Endodermal cell (in vitro differentiated cells): ENCODE measurements at regions not wholly inside any gene's neighbourhood (a gene's known extent, or its start where the extent isn't known, plus 50 kb on each side); places are given as distances from the start of the nearest gene placed in this dataset.

Experiments
- DNase-seq: peaks from one replicate; pipeline ENCODE4 v3.0.0-alpha.2; 2017
- H3K27ac ChIP-seq: 2 replicates; pipeline ENCODE4 v1.5.1; 2013; ENCODE audit warnings: mild to moderate bottlenecking, low read depth, low read length, moderate library complexity
- H3K27me3 ChIP-seq: 2 replicates; pipeline ENCODE4 v1.6.1; 2013; ENCODE audit warnings: mild to moderate bottlenecking, low read length, moderate library complexity; ENCODE audit not compliant: insufficient read depth, control insufficient read depth, poor library complexity, severe bottlenecking
- H3K36me3 ChIP-seq: 2 replicates; pipeline ENCODE4 v1.7.0; 2013; ENCODE audit warnings: mild to moderate bottlenecking, low read length, moderate library complexity; ENCODE audit not compliant: control insufficient read depth, insufficient read depth
- H3K4me1 ChIP-seq: one replicate; pipeline ENCODE4 v1.7.0; 2013; ENCODE audit warnings: low read length; ENCODE audit not compliant: control insufficient read depth, insufficient read depth
- H3K4me3 ChIP-seq: 2 replicates; pipeline ENCODE4 v1.5.1; 2013; ENCODE audit warnings: mild to moderate bottlenecking, low read length, moderate library complexity
- H3K9ac ChIP-seq: 2 replicates; pipeline ENCODE4 v1.6.1; 2013; ENCODE audit warnings: mild to moderate bottlenecking, low read length, moderate library complexity; ENCODE audit not compliant: poor library complexity, severe bottlenecking; ENCODE audit errors: extremely low read depth
- H3K9me3 ChIP-seq: 2 replicates; pipeline ENCODE4 v1.6.1; 2013; ENCODE audit warnings: mild to moderate bottlenecking, low read length, moderate library complexity; ENCODE audit not compliant: control insufficient read depth
- H3K27ac Mint-ChIP-seq: 2 replicates; pipeline ENCODE4 v1.8.0; 2020; ENCODE audit warnings: mixed read lengths
- H3K27me3 Mint-ChIP-seq: 2 replicates; pipeline ENCODE4 v1.8.0; 2021; ENCODE audit warnings: mild to moderate bottlenecking, mixed read lengths; ENCODE audit not compliant: insufficient read depth
- H3K36me3 Mint-ChIP-seq: 2 replicates; pipeline ENCODE4 v1.8.0; 2020; ENCODE audit warnings: low read depth, mixed read lengths
- H3K4me1 Mint-ChIP-seq: 2 replicates; pipeline ENCODE4 v1.8.0; 2020; ENCODE audit warnings: mixed read lengths
- H3K4me3 Mint-ChIP-seq: 2 replicates; pipeline ENCODE4 v1.8.0; 2020; ENCODE audit warnings: mild to moderate bottlenecking, moderate library complexity, mixed read lengths
- H3K9me3 Mint-ChIP-seq: 2 replicates; pipeline ENCODE4 v1.8.0; 2020; ENCODE audit warnings: mild to moderate bottlenecking, mixed read lengths
- CTCF ChIP-seq: fragments of 200-600 bp; sonication (generic); conservative IDR thresholded peaks from 2 replicates; pipeline ENCODE4 v1.5.0; 2021; ENCODE audit warnings: antibody characterized with exemption, mild to moderate bottlenecking
- WGBS, 2 experiments: methylation state at CpG; one replicate each; pipeline versions ENCODE4 v1.1.5 to v1.1.7; 2013; ENCODE audit warnings: missing lambda C conversion rate in 2 of 2, mixed read lengths in 1 of 2; ENCODE audit not compliant: insufficient coverage in 1 of 2, insufficient read length in 1 of 2; 5-methylcytosine and 5-hydroxymethylcytosine counted together

- TF ChIP-seq CTCF: no peak
- H3K27me3 ChIP-seq: peaks cover 7% of the 10 kb centered on the region
- no peaks in the 10 kb centered on the region for H3K36me3 Mint-ChIP-seq
- H3K36me3 ChIP-seq: no peaks in the 10 kb centered on the region
- peaks cover under 1% of the 10 kb centered on the region for H3K4me1 Mint-ChIP-seq
- no peaks in the 10 kb centered on the region for H3K4me1 ChIP-seq
- H3K27me3 Mint-ChIP-seq: peaks cover 15% of the 10 kb centered on the region
- H3K4me3 ChIP-seq: no peak overlapping the region
- WGBS, 2 experiments: 90 to 92% methylated on average over 2 to 5 of the region's 7 CpGs
- no peaks in the 10 kb centered on the region for H3K9me3 ChIP-seq
- no peak overlapping the region for H3K9ac ChIP-seq
- no peak overlapping the region for H3K27ac ChIP-seq
- peaks cover 10% of the 10 kb centered on the region for H3K9me3 Mint-ChIP-seq
- H3K27ac Mint-ChIP-seq: no peak overlapping the region
- no peak overlapping the region for H3K4me3 Mint-ChIP-seq
- no peak for DNase-seq
Measured at GRCh38 chr1:14334336-14335176, 263.9 kb upstream of the KAZN start.

DNA sequence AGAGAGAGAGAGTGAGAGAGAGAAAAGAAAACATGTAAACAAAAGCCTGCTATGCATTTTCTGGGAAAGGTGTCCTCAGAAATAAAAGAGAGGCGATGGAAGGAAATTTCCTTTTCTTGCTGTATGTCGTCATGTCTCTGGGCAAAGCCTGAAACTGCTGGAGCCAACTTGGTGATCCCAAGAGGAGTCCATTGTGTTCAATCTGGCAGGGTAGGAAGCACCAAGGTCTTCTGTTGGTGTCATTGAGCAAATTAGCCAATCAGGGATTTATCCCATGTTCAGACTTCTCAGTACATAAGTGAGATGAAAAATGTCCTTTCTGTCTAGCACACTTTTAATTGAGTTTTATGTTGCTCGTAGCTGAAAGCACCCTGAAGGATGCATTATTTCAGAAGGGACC is 260.0 kb upstream of the KAZN start:
- Mint-ChIP-seq H3K4me3 (no peak overlapping the region), H3K27ac (no peak overlapping the region), H3K27me3 (peaks cover 42% of the 10 kb centered on the region), H3K4me1 (peaks cover 15% of the 10 kb centered on the region), H3K36me3 (no peaks in the 10 kb centered on the region), H3K9me3 (no peaks in the 10 kb centered on the region)
- H3K4me3 ChIP-seq: no peak overlapping the region
- peaks cover 5% of the 10 kb centered on the region for H3K4me1 ChIP-seq
- H3K27me3 ChIP-seq: peaks cover 25% of the 10 kb centered on the region
- no peak overlapping the region for H3K27ac ChIP-seq
- no peak overlapping the region for H3K9ac ChIP-seq
- TF ChIP-seq CTCF: no peak
- WGBS, 2 experiments: 90 to 93% methylated on average over 3 of the region's 3 CpGs
- no peaks in the 10 kb centered on the region for H3K36me3 ChIP-seq
- H3K9me3 ChIP-seq: no peaks in the 10 kb centered on the region
- DNase-seq: no peak

- no peak for TF ChIP-seq CTCF
- Mint-ChIP-seq H3K27me3 (peaks cover 47% of the 10 kb centered on the region), H3K9me3 (no peaks in the 10 kb centered on the region)
Measured at GRCh38 chr1:14339288-14339687, 259.2 kb upstream of the KAZN start.

More at GRCh38 chr1:14339288-14339687, 259.2 kb upstream of the KAZN start:
- H3K4me3 Mint-ChIP-seq: no peak overlapping the region
- H3K4me1 Mint-ChIP-seq: peaks cover 15% of the 10 kb centered on the region
- no peaks in the 10 kb centered on the region for H3K36me3 Mint-ChIP-seq
- Histone ChIP-seq H3K4me1 (peaks cover 5% of the 10 kb centered on the region), H3K27ac (no peak overlapping the region), H3K9me3 (no peaks in the 10 kb centered on the region), H3K9ac (no peak overlapping the region), H3K36me3 (no peaks in the 10 kb centered on the region), H3K4me3 (no peak overlapping the region), H3K27me3 (peaks cover 32% of the 10 kb centered on the region)
- 83 to 100% methylated on average over 5 of the region's 5 CpGs for WGBS, 2 experiments
- no peak for DNase-seq
- H3K27ac Mint-ChIP-seq: no peak overlapping the region
